HG02885 (cell line): ENCODE measurements at regions not wholly inside any gene's neighbourhood (a gene's known extent, or its start where the extent isn't known, plus 50 kb on each side); places are given as distances from the start of the nearest gene placed in this dataset.

Experiments used
- ATAC-seq: cut with Tn5 transposase; IDR thresholded peaks from one replicate; pipeline ENCODE4 v1.9.1; 2021; ENCODE audit warnings: mild to moderate bottlenecking; ENCODE audit not compliant: unreplicated experiment, poor library complexity

GRCh38 chr10:36109399-36110023, 467.4 kb upstream of the FZD8 start:
- no peak for ATAC-seq

GRCh38 chr10:36097696-36098095, 455.6 kb upstream of the FZD8 start:
- ATAC-seq = no peak

- ATAC-seq = no peak
Observed at GRCh38 chr10:36096576-36096975, 454.5 kb upstream of the FZD8 start.

GRCh38 chr10:36094096-36094495, 452.0 kb upstream of the FZD8 start:
- no peak for ATAC-seq

GRCh38 chr10:36092116-36092515, 450.0 kb upstream of the FZD8 start:
- no peak for ATAC-seq

GRCh38 chr10:36091007-36091406, 448.9 kb upstream of the FZD8 start:
- ATAC-seq = no peak

- ATAC-seq = no peak
Observed at GRCh38 chr10:36089790-36090440, 447.8 kb upstream of the FZD8 start.

GRCh38 chr10:36087006-36088005, 445.2 kb upstream of the FZD8 start:
- ATAC-seq = no peak

GRCh38 chr10:36075196-36075595, 433.1 kb upstream of the FZD8 start:
- ATAC-seq = no peak

- ATAC-seq = no peak
Observed at GRCh38 chr10:36073796-36074345, 431.8 kb upstream of the FZD8 start.

GRCh38 chr10:36068542-36068941, 426.4 kb upstream of the FZD8 start:
- ATAC-seq = no peak

GRCh38 chr10:36067748-36068147, 425.7 kb upstream of the FZD8 start:
- ATAC-seq = no peak

- no peak for ATAC-seq
Observed at GRCh38 chr10:36066850-36067249, 424.8 kb upstream of the FZD8 start.

- ATAC-seq = no peak
Observed at GRCh38 chr10:36066102-36066501, 424.0 kb upstream of the FZD8 start.

GRCh38 chr10:36063396-36063795, 421.3 kb upstream of the FZD8 start:
- no peak for ATAC-seq

GRCh38 chr10:36057731-36058130, 415.6 kb upstream of the FZD8 start:
- ATAC-seq = no peak

- ATAC-seq = no peak
Observed at GRCh38 chr10:36057180-36057579, 415.1 kb upstream of the FZD8 start.

GRCh38 chr10:36053775-36054174, 411.7 kb upstream of the FZD8 start:
- no peak for ATAC-seq

- ATAC-seq = no peak
Observed at GRCh38 chr10:36053271-36053670, 411.2 kb upstream of the FZD8 start.

GRCh38 chr10:36051500-36051991, 409.4 kb upstream of the FZD8 start:
- ATAC-seq = no peak
